Uterus (tissue), 2 donors: ENCODE measurements at regions not wholly inside any gene's neighbourhood (a gene's known extent, or its start where the extent isn't known, plus 50 kb on each side); places are given as distances from the start of the nearest gene placed in this dataset.

Source experiments
- POLR2A ChIP-seq, 2 donors: fragments of 450-650 bp; IDR thresholded peaks; one replicate each; pipeline ENCODE4 v1.6.1; 2016; ENCODE audit warnings: antibody characterized with exemption in 2 of 2, mild to moderate bottlenecking in 1 of 2, moderate library complexity in 1 of 2
- TF ChIP-seq, protein P1 (sequence below), 4 experiments: fragments of 200-600 bp in 2 of 4; fragments of 450-650 bp in 2 of 4; sonication (generic) in 2 of 4; IDR thresholded peaks; one replicate each; pipeline ENCODE4 v1.5.1; 2016 to 2019; ENCODE audit warnings: antibody characterized with exemption in 4 of 4, mild to moderate bottlenecking in 2 of 4, moderate library complexity in 1 of 4

DNA sequence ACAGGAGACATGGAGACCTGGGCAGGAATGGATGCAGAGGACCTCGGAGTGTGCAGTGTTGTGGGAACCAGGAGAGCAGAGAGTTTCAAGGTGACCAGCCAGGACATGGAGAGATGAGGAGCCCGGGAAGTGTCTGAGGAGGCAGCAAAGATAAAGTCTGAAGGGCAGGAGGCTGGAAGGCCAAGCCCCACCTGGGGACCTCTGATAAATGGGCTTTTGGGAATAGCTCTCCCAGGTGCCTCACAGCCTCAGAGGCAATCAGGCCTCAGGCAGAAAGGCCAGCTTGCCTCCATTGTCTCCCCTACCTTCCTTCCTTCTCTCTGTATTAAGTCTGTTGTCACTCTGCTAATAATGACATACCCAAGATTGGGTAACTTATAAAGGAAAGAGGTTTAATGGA lies 97.5 kb upstream of the TPM1 start:
- TF ChIP-seq, protein P1, sequence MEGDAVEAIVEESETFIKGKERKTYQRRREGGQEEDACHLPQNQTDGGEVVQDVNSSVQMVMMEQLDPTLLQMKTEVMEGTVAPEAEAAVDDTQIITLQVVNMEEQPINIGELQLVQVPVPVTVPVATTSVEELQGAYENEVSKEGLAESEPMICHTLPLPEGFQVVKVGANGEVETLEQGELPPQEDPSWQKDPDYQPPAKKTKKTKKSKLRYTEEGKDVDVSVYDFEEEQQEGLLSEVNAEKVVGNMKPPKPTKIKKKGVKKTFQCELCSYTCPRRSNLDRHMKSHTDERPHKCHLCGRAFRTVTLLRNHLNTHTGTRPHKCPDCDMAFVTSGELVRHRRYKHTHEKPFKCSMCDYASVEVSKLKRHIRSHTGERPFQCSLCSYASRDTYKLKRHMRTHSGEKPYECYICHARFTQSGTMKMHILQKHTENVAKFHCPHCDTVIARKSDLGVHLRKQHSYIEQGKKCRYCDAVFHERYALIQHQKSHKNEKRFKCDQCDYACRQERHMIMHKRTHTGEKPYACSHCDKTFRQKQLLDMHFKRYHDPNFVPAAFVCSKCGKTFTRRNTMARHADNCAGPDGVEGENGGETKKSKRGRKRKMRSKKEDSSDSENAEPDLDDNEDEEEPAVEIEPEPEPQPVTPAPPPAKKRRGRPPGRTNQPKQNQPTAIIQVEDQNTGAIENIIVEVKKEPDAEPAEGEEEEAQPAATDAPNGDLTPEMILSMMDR (IDR thresholded peaks at IDR 0.05), result no peak
- TF ChIP-seq POLR2A (IDR thresholded peaks at IDR 0.05), result no peak
